Neural progenitor cell (in vitro differentiated cells): ENCODE measurements at regions not wholly inside any gene's neighbourhood (a gene's known extent, or its start where the extent isn't known, plus 50 kb on each side); places are given as distances from the start of the nearest gene placed in this dataset.

Source experiments
- DNase-seq: peaks from one replicate; pipeline ENCODE4 v3.0.0-alpha.2; 2016; ENCODE audit warnings: low spot score
- H2AFZ ChIP-seq: fragments of 200-600 bp; sonication (generic); replicated peaks from 2 replicates; pipeline ENCODE4 v1.6.1; 2016; ENCODE audit warnings: antibody characterized with exemption
- H3F3A ChIP-seq: fragments of 200-600 bp; sonication (generic); 2 replicates; pipeline ENCODE4 v1.6.1; 2016; ENCODE audit warnings: antibody characterized with exemption, low read depth
- H3K27ac ChIP-seq: fragments of 200-600 bp; sonication (generic); 2 replicates; pipeline ENCODE4 v1.5.1; 2016; ENCODE audit warnings: mild to moderate bottlenecking
- H3K27me3 ChIP-seq: fragments of 200-600 bp; sonication (generic); 2 replicates; pipeline ENCODE4 v1.6.1; 2016; ENCODE audit warnings: mild to moderate bottlenecking, moderate library complexity
- H3K36me3 ChIP-seq: fragments of 200-600 bp; sonication (generic); 2 replicates; pipeline ENCODE4 v1.5.1; 2016
- H3K4me1 ChIP-seq: fragments of 200-600 bp; sonication (generic); 2 replicates; pipeline ENCODE4 v1.6.1; 2016; ENCODE audit warnings: mixed run types
- H3K4me2 ChIP-seq: fragments of 200-600 bp; sonication (generic); 2 replicates; pipeline ENCODE4 v1.6.1; 2016
- H3K4me3 ChIP-seq: fragments of 200-600 bp; sonication (generic); 2 replicates; pipeline ENCODE4 v1.5.1; 2016
- H3K79me2 ChIP-seq: fragments of 200-600 bp; sonication (generic); 2 replicates; pipeline ENCODE4 v1.6.1; 2016; ENCODE audit warnings: low read depth
- H3K9ac ChIP-seq: fragments of 200-600 bp; sonication (generic); 2 replicates; pipeline ENCODE4 v1.6.1; 2016
- H3K9me3 ChIP-seq: fragments of 200-600 bp; sonication (generic); 2 replicates; pipeline ENCODE4 v1.5.1; 2016; ENCODE audit warnings: low read depth
- H4K20me1 ChIP-seq: fragments of 200-600 bp; sonication (generic); 2 replicates; pipeline ENCODE4 v1.6.1; 2016; ENCODE audit warnings: low read depth
- H3K27ac Mint-ChIP-seq: 3 replicates; pipeline ENCODE4 v1.8.0; 2021; ENCODE audit warnings: mixed read lengths
- H3K27me3 Mint-ChIP-seq: 2 replicates; pipeline ENCODE4 v1.8.0; 2022; ENCODE audit warnings: low read depth, mild to moderate bottlenecking, inconsistent platforms, moderate library complexity, mixed read lengths; ENCODE audit not compliant: insufficient read depth
- H3K36me3 Mint-ChIP-seq: 3 replicates; pipeline ENCODE4 v1.8.0; 2021; ENCODE audit warnings: mixed read lengths
- H3K4me1 Mint-ChIP-seq: 3 replicates; pipeline ENCODE4 v1.8.0; 2021; ENCODE audit warnings: mixed read lengths
- H3K4me3 Mint-ChIP-seq: 3 replicates; pipeline ENCODE4 v1.8.0; 2021; ENCODE audit warnings: mild to moderate bottlenecking, moderate library complexity, mixed read lengths
- H3K9me3 Mint-ChIP-seq: 3 replicates; pipeline ENCODE4 v1.8.0; 2020; ENCODE audit warnings: mixed read lengths
- CTCF ChIP-seq: fragments of 200-600 bp; sonication (generic); IDR thresholded peaks from 2 replicates; pipeline ENCODE4 v1.5.1; 2017; ENCODE audit warnings: antibody characterized with exemption, mild to moderate bottlenecking
- EZH2 ChIP-seq: fragments of 200-600 bp; sonication (generic); IDR thresholded peaks from 2 replicates; pipeline ENCODE4 v1.6.1; 2017; ENCODE audit warnings: antibody characterized with exemption, mild to moderate bottlenecking, moderate library complexity
- EZH2phosphoT487 ChIP-seq: fragments of 200-600 bp; sonication (generic); IDR thresholded peaks from 2 replicates; pipeline ENCODE4 v1.6.1; 2017; ENCODE audit warnings: antibody characterized with exemption

- TF ChIP-seq CTCF = no peak
- TF ChIP-seq EZH2 = no peak
- TF ChIP-seq EZH2phosphoT487 = no peak
- H3K9me3 ChIP-seq = no peaks in the 10 kb centered on the region
- H3K4me1 Mint-ChIP-seq = no peaks in the 10 kb centered on the region
- no peak overlapping the region for H3K4me2 ChIP-seq
- H3K9me3 Mint-ChIP-seq = peaks cover 2% of the 10 kb centered on the region
- DNase-seq = no peak
- H3K27me3 ChIP-seq = no peaks in the 10 kb centered on the region
- no peak overlapping the region for H2AFZ ChIP-seq
- no peak overlapping the region for H3K27ac ChIP-seq
- no peaks in the 10 kb centered on the region for H3F3A ChIP-seq
- no peaks in the 10 kb centered on the region for H3K79me2 ChIP-seq
- peaks cover 5% of the 10 kb centered on the region for H3K27me3 Mint-ChIP-seq
- H3K36me3 ChIP-seq = no peaks in the 10 kb centered on the region
- no peak overlapping the region for H3K27ac Mint-ChIP-seq
- no peak overlapping the region for H3K4me3 ChIP-seq
- H3K4me1 ChIP-seq = no peaks in the 10 kb centered on the region
- no peak overlapping the region for H3K9ac ChIP-seq
- H3K4me3 Mint-ChIP-seq = no peak overlapping the region
- H4K20me1 ChIP-seq = no peaks in the 10 kb centered on the region
- no peaks in the 10 kb centered on the region for H3K36me3 Mint-ChIP-seq
These were observed 130.2 kb downstream of the IRS2 start for GRCh38 chr13:109656206-109656605.

GRCh38 chr13:109655611-109656010 lies 130.8 kb downstream of the IRS2 start:
- Histone ChIP-seq H3K4me2 (no peak overlapping the region), H3K27me3 (no peaks in the 10 kb centered on the region), H4K20me1 (no peaks in the 10 kb centered on the region), H3K79me2 (no peaks in the 10 kb centered on the region), H3K36me3 (no peaks in the 10 kb centered on the region), H3K9ac (no peak overlapping the region), H3K9me3 (no peaks in the 10 kb centered on the region), H3F3A (no peaks in the 10 kb centered on the region), H3K27ac (no peak overlapping the region), H2AFZ (no peak overlapping the region), H3K4me1 (no peaks in the 10 kb centered on the region), H3K4me3 (no peak overlapping the region)
- Mint-ChIP-seq H3K9me3 (no peaks in the 10 kb centered on the region), H3K27me3 (peaks cover 5% of the 10 kb centered on the region), H3K4me1 (no peaks in the 10 kb centered on the region), H3K27ac (no peak overlapping the region), H3K4me3 (no peak overlapping the region), H3K36me3 (no peaks in the 10 kb centered on the region)
- DNase-seq = no peak
- TF ChIP-seq CTCF (no peak), EZH2phosphoT487 (no peak), EZH2 (no peak)

GRCh38 chr13:109655206-109655600 lies 131.2 kb downstream of the IRS2 start:
- Histone ChIP-seq H3K4me1 (no peaks in the 10 kb centered on the region), H3K27ac (no peak overlapping the region), H3K4me2 (no peak overlapping the region), H3K9ac (no peak overlapping the region), H3K79me2 (no peaks in the 10 kb centered on the region), H3K36me3 (no peaks in the 10 kb centered on the region), H3F3A (no peaks in the 10 kb centered on the region), H4K20me1 (no peaks in the 10 kb centered on the region), H3K4me3 (no peak overlapping the region), H2AFZ (no peak overlapping the region), H3K9me3 (no peaks in the 10 kb centered on the region), H3K27me3 (no peaks in the 10 kb centered on the region)
- TF ChIP-seq CTCF (no peak), EZH2 (no peak), EZH2phosphoT487 (no peak)
- Mint-ChIP-seq H3K36me3 (no peaks in the 10 kb centered on the region), H3K4me3 (no peak overlapping the region), H3K27ac (no peak overlapping the region), H3K4me1 (no peaks in the 10 kb centered on the region), H3K27me3 (peaks cover 5% of the 10 kb centered on the region), H3K9me3 (no peaks in the 10 kb centered on the region)
- DNase-seq = no peak
